RWPE2 (cell line): ENCODE measurements at regions not wholly inside any gene's neighbourhood (a gene's known extent, or its start where the extent isn't known, plus 50 kb on each side); places are given as distances from the start of the nearest gene placed in this dataset.

Experiments
- ATAC-seq: fragments of 200-7000 bp; cut with Tn5 transposase; 3 replicates; pipeline ENCODE4 v1.9.1; 2021; ENCODE audit warnings: low read depth
- DNase-seq: peaks from one replicate; pipeline ENCODE4 v3.0.0-alpha.2; 2020; ENCODE audit warnings: low spot score
- H3K27ac ChIP-seq: fragments of 450-650 bp; 2 replicates; pipeline ENCODE4 v1.5.1; 2017; ENCODE audit warnings: mild to moderate bottlenecking; ENCODE audit not compliant: poor library complexity, severe bottlenecking
- H3K27me3 ChIP-seq: fragments of 250-450 bp; sonication (Bioruptor Pico); 2 replicates; pipeline ENCODE4 v1.5.1; 2021; ENCODE audit warnings: mild to moderate bottlenecking, moderate library complexity; ENCODE audit not compliant: insufficient read depth, poor library complexity, severe bottlenecking
- H3K36me3 ChIP-seq: fragments of 250-450 bp; sonication (Bioruptor Pico); 2 replicates; pipeline ENCODE4 v1.5.1; 2020; ENCODE audit warnings: low read depth, mild to moderate bottlenecking, moderate library complexity
- H3K4me1 ChIP-seq: fragments of 250-450 bp; sonication (Bioruptor Pico); 2 replicates; pipeline ENCODE4 v1.5.1; 2021; ENCODE audit warnings: mild to moderate bottlenecking, moderate library complexity; ENCODE audit not compliant: insufficient read depth, poor library complexity, severe bottlenecking
- H3K4me3 ChIP-seq: fragments of 250-450 bp; sonication (Bioruptor Pico); 2 replicates; pipeline ENCODE4 v1.5.1; 2021; ENCODE audit warnings: mild to moderate bottlenecking, moderate library complexity; ENCODE audit not compliant: severe bottlenecking
- H3K9me3 ChIP-seq: fragments of 250-450 bp; sonication (Bioruptor Pico); 2 replicates; pipeline ENCODE4 v1.5.1; 2021; ENCODE audit warnings: mild to moderate bottlenecking, moderate library complexity; ENCODE audit not compliant: severe bottlenecking
- CTCF ChIP-seq: fragments of 450-650 bp; IDR thresholded peaks from one replicate; pipeline ENCODE4 v1.5.1; 2017; ENCODE audit warnings: mild to moderate bottlenecking, moderate library complexity; ENCODE audit not compliant: poor library complexity, severe bottlenecking

- H3K4me3 ChIP-seq = peak overlapping the region; percentile 23
- H3K9me3 ChIP-seq = no peaks in the 10 kb centered on the region
- H3K4me1 ChIP-seq = no peaks in the 10 kb centered on the region
- no peaks in the 10 kb centered on the region for H3K27me3 ChIP-seq
- H3K27ac ChIP-seq = peak overlapping the region; percentile 25
- peak; percentile 95 for TF ChIP-seq CTCF
- DNase-seq = no peak
- peak; percentile 85 for ATAC-seq
- H3K36me3 ChIP-seq = no peaks in the 10 kb centered on the region
Measured at GRCh38 chr6:47413752-47414422, 63.7 kb upstream of the CD2AP start.

GRCh38 chr6:47414423-47415167 lies 63.0 kb upstream of the CD2AP start:
- Histone ChIP-seq H3K4me3 (peak overlapping the region; percentile 23), H3K9me3 (no peaks in the 10 kb centered on the region), H3K27ac (peak overlapping the region; percentile 25), H3K36me3 (no peaks in the 10 kb centered on the region), H3K4me1 (no peaks in the 10 kb centered on the region), H3K27me3 (no peaks in the 10 kb centered on the region)
- peak; percentile 57 for ATAC-seq
- no peak for DNase-seq
- TF ChIP-seq CTCF = no peak

GRCh38 chr6:47416396-47417345 lies 60.9 kb upstream of the CD2AP start:
- no peak for DNase-seq
- no peak for ATAC-seq
- TF ChIP-seq CTCF = no peak
- Histone ChIP-seq H3K27me3 (no peaks in the 10 kb centered on the region), H3K27ac (no peak overlapping the region), H3K36me3 (no peaks in the 10 kb centered on the region), H3K4me3 (no peak overlapping the region), H3K4me1 (peaks cover 6% of the 10 kb centered on the region), H3K9me3 (no peaks in the 10 kb centered on the region)

GRCh38 chr6:47419621-47420020 lies 58.0 kb upstream of the CD2AP start:
- H3K27ac ChIP-seq = no peak overlapping the region
- ATAC-seq (no peak), DNase-seq (no peak)
- no peaks in the 10 kb centered on the region for H3K27me3 ChIP-seq
- peaks cover 6% of the 10 kb centered on the region for H3K4me1 ChIP-seq
- no peak for TF ChIP-seq CTCF
- H3K9me3 ChIP-seq = no peaks in the 10 kb centered on the region
- no peaks in the 10 kb centered on the region for H3K36me3 ChIP-seq
- no peak overlapping the region for H3K4me3 ChIP-seq
